ENCODE measurements at regions not wholly inside any gene's neighbourhood (a gene's known extent, or its start where the extent isn't known, plus 50 kb on each side); places are given as distances from the start of the nearest gene placed in this dataset.
"Not testable (repeated sequence)": the region's sequence is repeated elsewhere in the genome, so short reads cannot be mapped to it uniquely, and the experiment has no call there.

DNA sequence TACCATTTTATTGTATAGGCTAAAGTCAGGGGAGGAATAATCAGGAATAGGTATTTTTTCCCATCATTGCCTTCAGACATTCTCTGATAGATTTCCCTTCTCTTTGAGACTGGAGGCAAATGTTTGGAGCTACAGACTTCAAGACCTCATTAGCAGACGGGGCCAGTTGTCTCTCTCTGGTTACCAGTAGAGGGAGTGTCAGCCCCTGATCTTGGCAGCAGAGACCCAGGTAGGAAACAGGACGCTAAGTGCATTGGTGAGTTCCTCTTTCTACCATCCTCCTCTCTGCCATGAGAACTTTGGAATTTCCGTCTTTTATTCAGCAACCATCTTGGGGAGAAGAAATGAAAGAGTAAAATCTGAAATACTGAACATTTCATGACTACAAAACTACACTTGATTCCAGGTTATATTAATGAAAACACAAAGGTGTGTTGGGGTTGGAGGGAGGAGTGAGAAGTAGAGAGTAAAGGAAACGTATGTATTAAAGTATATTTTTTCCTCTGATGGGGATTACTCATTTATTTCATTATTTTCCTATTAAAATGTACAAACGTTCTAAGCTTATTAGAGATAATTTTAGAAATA lies 186.2 kb upstream of the GCFC2 start:
- no peak for DNase-seq (ENCODE audit: low read depth in 2 of 2)

DNA sequence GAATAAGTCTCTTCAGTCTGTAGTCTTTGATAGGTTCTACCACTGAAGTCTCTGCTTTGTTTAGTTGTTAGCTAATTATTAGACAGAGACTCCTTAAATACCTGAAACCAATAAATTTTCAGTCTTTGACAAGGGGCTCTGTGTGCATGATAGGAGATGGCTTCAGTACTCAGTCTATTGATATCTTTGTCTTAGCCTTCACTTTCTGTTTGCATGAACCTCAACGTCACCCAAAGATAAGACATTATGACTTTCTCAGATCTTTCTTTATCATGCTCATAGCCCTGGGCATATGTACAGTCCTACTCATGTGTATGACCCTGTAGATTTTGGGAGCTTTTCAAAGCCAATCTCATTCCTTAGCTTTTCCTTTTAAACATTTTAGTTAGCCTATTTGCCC lies 183.5 kb upstream of the GCFC2 start:
- no peak for DNase-seq (ENCODE audit: low read depth in 2 of 2)

DNA sequence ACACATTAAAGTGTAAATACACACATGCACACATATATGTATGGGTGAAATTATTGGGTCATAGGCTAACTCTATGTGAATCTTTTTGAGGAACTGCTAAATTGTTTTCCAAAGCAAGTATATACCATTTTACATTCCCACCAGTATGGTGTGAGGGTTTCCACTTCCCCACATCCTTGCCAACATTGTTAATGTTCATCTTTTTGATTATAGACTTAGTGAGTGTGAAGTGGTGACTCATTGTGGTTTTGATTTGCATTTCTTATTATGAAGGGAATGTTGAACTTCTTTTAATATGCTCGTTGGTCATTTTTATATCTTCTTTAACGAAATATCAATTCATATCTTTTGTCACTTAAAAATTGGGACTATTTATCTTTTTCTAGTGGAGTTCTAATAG lies 181.8 kb upstream of the GCFC2 start:
- DNase-seq (ENCODE audit: low read depth in 2 of 2), result no peak

DNA sequence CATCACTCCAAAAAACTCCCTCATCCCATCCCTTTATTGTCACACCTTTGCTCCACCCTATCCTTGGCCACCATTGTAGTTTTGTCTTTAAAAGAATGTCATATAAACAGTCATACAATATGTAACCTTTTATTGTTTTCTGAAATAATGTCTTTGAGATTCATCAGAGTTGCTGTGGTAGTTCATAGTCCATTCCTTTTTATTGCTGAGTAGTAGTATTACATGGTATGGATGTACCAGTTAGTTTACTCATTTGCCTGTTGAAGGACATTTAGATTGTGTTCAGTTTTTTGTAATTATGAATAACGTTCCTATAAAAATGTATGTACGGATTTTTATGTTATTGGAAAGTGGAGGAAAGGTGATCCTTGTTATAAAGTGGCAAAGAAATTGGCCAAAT lies 171.8 kb upstream of the GCFC2 start:
- DNase-seq (ENCODE audit: low read depth in 2 of 2), result no peak

DNA sequence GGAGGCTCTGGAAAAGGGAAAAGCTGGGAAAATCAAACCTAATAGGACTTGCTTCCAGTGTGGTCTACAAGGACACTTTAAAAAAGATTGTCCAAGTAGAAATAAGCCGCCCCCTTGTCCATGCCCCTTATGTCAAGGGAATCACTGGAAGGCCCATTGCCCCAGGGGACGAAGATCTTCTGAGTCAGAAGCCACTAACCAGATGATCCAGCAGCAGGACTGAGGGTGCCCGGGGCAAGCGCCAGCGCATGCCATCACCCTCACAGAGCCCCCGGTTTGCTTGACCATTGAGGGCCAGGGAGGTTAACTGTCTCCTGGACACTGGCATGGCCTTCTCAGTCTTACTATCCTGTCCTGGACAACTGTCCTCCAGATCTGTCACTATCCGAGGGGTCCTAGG lies 164.9 kb upstream of the GCFC2 start:
- not testable (repeated sequence) for DNase-seq (ENCODE audit: low read depth in 2 of 2)

DNA sequence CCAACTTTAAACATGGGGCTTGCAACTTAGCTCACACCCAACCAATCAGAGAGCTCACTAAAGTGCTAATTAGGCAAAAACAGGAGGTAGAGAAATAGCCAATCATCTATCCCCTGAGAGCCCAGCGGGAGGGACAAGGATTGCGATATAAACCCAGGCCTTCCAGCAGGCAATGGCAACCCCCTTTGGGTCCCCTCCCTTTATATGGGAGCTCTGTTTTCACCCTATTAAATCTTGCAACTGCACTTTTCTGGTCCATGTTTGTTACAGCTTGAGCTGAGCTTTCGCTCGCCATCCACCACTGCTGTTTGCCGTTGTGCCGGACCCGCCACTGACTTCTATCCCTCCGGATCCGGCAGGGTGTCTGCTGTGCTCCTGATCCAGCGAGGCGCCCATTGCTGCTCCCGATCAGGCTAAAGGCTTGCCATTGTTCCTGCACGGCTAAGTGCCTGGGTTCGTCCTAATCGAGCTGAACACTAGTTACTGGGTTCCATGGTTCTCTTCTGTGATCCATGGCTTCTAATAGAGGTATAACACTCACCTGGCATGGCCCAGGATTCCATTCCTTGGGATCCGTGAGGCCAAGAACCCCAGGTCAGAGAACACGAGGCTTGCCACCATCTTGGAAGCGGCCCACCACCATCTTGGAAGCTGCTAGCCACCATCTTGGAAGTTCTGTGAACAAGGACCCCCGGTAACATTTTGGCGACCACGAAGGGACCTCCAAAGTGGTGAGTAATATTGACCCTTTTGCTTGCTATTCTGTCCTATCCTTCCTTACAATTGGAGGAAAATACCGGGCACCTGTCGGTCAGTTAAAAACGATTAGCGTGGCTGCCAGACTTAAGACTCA lies 161.3 kb upstream of the GCFC2 start:
- DNase-seq (ENCODE audit: low read depth in 2 of 2), result not testable (repeated sequence)

GRCh38 chr2:75870651-75871137 lies 160.0 kb upstream of the GCFC2 start:
- no peak for DNase-seq (ENCODE audit: low read depth in 2 of 2)

DNA sequence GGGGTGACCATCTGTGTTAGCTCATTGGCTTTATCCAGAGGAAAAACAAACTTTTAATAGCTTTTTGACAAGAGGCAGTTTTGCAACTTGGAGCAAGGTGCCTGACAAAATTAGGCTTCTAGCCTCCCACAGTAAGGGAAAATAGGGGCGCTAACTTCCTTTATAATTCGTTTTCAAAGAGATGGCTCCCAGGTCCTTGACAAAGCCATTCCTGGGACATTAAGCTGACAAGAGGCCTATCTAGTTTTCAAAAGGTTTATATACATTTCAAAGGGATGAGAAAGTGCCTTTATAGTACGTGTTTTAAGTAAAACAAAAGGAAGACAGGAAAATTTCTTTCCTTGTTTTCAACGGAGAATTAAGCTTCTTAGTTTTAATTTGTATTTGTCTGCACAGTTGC lies 159.4 kb upstream of the GCFC2 start:
- DNase-seq (ENCODE audit: low read depth in 2 of 2), result no peak

GRCh38 chr2:75865702-75866101 lies 155.0 kb upstream of the GCFC2 start:
- no peak for DNase-seq (ENCODE audit: low read depth in 2 of 2)

DNA sequence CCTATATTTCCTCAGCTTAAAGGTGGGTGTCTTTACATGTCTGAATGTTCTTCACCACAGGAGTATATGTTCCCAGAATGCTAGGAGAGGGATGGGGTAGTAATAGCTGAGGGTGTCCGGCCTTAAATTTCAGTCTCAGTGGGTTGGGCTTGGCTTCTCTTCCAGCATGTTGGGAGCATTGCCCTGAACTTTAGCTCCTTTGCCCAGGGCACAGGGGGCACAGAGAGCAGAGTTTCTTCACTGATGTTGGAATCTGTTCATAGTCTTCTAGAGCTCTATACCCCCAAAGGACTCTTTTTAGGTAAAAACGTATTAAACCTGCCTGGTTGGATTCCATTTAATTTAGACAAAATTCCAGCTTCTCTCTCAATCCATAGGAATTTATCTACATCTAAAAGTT lies 154.4 kb upstream of the GCFC2 start:
- DNase-seq (ENCODE audit: low read depth in 2 of 2), result no peak

DNA sequence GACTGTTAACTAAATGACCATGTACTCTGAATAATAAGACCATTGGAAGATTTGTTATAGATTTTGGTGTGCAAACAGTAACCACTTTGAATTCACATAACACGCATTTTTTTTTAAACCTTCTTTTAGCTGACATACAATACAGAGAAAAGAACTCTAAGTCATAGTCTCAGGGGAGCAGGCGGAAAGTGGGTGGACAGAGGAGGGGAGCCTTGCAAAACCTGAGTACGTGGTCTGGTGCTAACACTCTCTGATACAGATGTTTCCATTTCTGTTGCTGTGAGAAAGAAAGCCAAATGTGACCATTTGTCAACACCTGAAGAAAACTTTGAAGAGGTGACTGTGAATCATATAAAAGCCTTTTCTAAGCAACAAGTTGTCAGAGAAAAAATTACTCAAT lies 151.8 kb upstream of the GCFC2 start:
- no peak for DNase-seq (ENCODE audit: low read depth in 2 of 2)

DNA sequence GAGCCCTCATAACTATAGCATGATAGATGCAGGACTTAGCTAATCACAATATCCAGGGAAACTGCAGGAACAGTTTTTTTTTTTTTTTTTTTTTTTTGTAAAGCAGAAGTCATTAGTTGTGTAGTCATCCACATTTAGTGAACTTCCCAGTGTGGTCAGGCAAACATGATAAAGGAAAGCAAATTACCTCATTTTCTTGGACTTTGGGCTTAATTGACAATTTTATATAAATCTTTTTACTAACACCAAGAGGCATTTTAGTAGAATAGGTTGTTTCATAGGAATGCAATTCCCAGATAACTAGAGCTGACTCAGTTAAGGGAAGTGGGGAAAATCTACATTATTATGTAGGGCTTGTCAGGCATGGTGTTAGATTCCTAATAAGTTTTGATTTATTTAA lies 142.7 kb upstream of the GCFC2 start:
- no peak for DNase-seq (ENCODE audit: low read depth in 2 of 2)

- DNase-seq (ENCODE audit: low read depth in 2 of 2), result no peak
Observed at GRCh38 chr2:75852639-75853038, 141.9 kb upstream of the GCFC2 start.

- DNase-seq (ENCODE audit: low read depth in 2 of 2), result no peak
Observed at GRCh38 chr2:75846683-75847190, 136.0 kb upstream of the GCFC2 start.

- DNase-seq (ENCODE audit: low read depth in 2 of 2), result peak in 1 of 2 experiments; percentile 2
Observed at GRCh38 chr2:75844651-75845050, 133.9 kb upstream of the GCFC2 start.

DNA sequence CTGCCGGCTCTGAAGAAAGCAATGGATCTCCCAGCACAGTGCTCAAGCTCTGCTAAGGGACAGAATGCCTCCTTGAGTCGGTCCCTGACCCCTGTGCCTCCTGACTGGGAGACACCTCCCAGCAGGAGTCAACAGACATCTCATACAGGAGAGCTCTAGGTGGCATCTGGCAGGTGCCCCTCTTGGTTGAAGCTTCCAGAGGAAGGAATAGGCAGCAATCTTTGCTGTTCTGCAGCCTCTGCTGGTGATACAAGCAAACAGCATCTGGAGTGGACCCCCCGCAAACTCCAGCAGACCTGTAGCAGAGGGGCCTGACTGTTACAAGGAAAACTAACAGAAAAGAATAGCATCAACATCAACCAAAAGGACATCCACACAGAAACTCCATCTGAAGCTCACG lies 123.9 kb upstream of the GCFC2 start:
- not testable (repeated sequence) for DNase-seq (ENCODE audit: low read depth in 2 of 2)

DNA sequence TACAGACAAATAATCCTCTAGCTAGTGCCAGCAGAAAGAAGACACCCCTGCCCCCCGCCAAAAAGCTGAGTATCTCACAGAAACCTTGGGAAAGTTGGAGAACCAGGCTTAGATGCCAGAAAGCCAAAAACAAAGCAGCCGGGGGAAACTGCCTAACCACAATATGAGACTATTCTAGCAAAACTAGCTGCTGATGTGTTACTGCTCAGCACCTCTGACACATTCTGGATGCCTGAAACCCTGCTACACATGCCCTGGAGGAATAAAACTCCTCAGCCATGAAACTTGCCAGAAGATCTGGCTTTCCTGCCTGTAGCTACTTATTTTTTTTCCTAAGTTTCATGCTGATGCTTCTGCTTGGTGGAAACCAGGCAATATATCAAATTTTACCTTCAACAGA lies 122.7 kb upstream of the GCFC2 start:
- no peak for DNase-seq (ENCODE audit: low read depth in 2 of 2)

- no peak for DNase-seq (ENCODE audit: low read depth in 2 of 2)
Observed at GRCh38 chr2:75828826-75829225, 118.1 kb upstream of the GCFC2 start.

DNA sequence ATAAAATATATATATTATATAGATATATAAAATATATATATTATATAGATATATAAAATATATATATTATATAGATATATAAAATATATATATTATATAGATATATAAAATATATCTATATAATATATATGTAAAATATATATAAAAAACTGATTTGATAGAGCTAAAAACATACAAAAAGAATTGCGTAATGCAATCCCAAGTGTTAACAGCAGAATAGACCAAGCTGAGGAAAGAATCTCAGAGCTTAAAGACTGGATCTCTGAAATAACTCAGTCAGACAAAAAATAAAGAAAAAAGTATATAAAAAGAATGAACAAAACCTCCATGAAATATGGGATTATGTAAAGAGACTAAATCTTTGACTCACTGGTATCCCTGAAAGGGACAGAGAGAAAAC lies 112.8 kb upstream of the GCFC2 start:
- DNase-seq (ENCODE audit: low read depth in 2 of 2), result not testable (repeated sequence)

GRCh38 chr2:75822336-75822735 lies 111.6 kb upstream of the GCFC2 start:
- no peak for DNase-seq (ENCODE audit: low read depth in 2 of 2)

DNA sequence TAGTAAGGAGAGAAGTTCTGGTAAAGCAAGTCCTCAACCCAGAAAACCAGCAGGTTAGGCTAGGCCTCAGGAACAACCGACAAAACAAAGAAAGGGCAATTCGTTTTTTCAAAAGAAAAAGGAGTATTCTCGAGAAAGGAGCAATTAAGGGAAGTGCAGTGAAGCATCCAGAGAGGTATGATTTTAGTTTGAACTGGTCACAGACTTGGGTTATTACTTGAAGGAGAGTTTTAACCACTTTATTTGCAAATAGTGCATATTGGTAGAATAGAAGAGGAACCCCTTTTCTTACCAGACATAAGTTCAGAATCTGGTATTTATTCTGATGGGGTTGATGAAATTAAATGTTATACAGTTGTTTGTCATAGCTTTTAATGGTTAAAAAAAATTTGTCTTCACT lies 110.0 kb upstream of the GCFC2 start:
- no peak for DNase-seq (ENCODE audit: low read depth in 2 of 2)

DNA sequence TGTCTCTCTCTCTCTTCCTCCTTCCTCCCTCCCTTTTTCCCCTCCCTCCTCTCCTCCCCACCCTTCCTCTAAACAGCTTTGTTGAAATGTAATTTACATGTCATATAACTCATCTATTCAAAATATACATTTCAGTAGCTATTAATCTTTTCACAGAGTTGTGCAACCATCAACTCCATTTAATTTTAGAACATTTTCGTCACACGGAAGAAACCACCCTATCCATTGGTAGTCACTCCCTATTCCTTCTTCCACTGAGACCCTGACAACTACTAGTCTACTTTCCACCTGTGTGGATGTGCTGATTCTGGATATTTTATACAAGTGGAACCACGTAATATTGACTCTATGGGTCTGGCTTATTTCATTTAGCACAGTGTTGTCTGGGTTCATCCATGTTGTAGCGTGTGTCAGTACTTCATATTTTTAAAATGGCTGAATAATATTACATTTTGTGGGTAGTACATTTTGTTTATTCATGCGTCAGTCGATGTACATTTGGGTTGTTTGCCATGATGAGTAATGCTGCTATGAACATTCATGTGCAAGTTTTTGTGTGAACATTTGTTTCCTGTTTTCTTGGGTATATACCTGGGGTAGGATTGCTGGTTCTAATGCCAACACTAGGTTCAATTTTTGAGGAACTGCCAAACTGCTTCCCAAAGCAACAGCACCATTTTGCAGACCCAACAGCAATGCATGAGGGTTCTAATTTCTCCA lies 100.1 kb upstream of the GCFC2 start:
- no peak for DNase-seq (ENCODE audit: low read depth in 2 of 2)
